BJ (cell line): ENCODE measurements at regions not wholly inside any gene's neighbourhood (a gene's known extent, or its start where the extent isn't known, plus 50 kb on each side); places are given as distances from the start of the nearest gene placed in this dataset.

ENCODE experiments used
- CTCF ChIA-PET: fragments of 350-600 bp; formaldehyde crosslinking; extraction: SDS; loops from one replicate; lab custom pipeline; 2021; ENCODE audit warnings: antibody characterized with exemption, inconsistent platforms; lab: Yijun Ruan, JAX
- POLR2A ChIA-PET: fragments of 300-600 bp; sonication (Branson Sonifier 250); formaldehyde crosslinking; extraction: SDS; loops from one replicate; lab custom pipeline; 2021; ENCODE audit warnings: antibody characterized with exemption; lab: Charles Lee
- DNase-seq: peaks from one replicate; pipeline ENCODE4 v3.0.0-alpha.2; 2011; ENCODE audit warnings: low read depth
- H3K27me3 ChIP-seq: 2 replicates; pipeline ENCODE4 v1.6.0; 2011; ENCODE audit warnings: low read length; ENCODE audit not compliant: control insufficient read depth, insufficient read depth
- H3K36me3 ChIP-seq: 2 replicates; pipeline ENCODE4 v1.5.1; 2011; ENCODE audit warnings: low read length; ENCODE audit not compliant: control insufficient read depth, insufficient read depth
- H3K4me3 ChIP-seq: 2 replicates; pipeline ENCODE4 v1.5.1; 2011; ENCODE audit warnings: low read depth, mild to moderate bottlenecking, control low read depth, low read length
- TF ChIP-seq, protein P1 (sequence below): IDR thresholded peaks from 2 replicates; pipeline ENCODE4 v1.5.1; 2011; ENCODE audit warnings: low read depth, mild to moderate bottlenecking, control low read depth, inconsistent platforms, low read length, moderate library complexity; ENCODE audit not compliant: insufficient read depth

DNA sequence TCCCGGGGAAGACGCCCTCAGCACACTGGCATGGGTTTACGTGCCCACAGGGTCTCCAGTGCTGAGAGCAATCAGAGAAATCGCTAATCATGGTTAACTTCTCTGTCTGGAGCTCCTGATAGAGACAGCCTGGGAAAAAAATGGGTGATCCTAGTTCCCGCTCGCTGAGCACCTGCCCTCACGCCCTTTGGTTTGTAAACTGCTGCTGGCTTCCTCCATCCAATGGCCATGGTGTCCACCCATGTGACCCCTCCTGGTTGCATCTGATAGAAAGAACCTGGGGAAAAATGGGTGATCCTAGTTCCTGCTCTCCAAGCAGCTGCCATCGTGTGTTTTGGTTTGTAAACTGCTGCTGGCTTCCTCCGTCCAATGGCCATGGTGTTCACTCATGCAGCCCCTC, 402.2 kb downstream of the PRDM2 start:
- Histone ChIP-seq H3K4me3 (no peak overlapping the region), H3K36me3 (no peaks in the 10 kb centered on the region), H3K27me3 (no peaks in the 10 kb centered on the region)
- POLR2A ChIA-PET = no interaction called here
- CTCF ChIA-PET = interaction anchor here (1.0 kb wide), 1 partner anchor 12 kb away, joined by 5 read pairs; no protein-coding TSS in a partner anchor
- DNase-seq = no peak
- TF ChIP-seq, protein P1, sequence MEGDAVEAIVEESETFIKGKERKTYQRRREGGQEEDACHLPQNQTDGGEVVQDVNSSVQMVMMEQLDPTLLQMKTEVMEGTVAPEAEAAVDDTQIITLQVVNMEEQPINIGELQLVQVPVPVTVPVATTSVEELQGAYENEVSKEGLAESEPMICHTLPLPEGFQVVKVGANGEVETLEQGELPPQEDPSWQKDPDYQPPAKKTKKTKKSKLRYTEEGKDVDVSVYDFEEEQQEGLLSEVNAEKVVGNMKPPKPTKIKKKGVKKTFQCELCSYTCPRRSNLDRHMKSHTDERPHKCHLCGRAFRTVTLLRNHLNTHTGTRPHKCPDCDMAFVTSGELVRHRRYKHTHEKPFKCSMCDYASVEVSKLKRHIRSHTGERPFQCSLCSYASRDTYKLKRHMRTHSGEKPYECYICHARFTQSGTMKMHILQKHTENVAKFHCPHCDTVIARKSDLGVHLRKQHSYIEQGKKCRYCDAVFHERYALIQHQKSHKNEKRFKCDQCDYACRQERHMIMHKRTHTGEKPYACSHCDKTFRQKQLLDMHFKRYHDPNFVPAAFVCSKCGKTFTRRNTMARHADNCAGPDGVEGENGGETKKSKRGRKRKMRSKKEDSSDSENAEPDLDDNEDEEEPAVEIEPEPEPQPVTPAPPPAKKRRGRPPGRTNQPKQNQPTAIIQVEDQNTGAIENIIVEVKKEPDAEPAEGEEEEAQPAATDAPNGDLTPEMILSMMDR = no peak

DNA sequence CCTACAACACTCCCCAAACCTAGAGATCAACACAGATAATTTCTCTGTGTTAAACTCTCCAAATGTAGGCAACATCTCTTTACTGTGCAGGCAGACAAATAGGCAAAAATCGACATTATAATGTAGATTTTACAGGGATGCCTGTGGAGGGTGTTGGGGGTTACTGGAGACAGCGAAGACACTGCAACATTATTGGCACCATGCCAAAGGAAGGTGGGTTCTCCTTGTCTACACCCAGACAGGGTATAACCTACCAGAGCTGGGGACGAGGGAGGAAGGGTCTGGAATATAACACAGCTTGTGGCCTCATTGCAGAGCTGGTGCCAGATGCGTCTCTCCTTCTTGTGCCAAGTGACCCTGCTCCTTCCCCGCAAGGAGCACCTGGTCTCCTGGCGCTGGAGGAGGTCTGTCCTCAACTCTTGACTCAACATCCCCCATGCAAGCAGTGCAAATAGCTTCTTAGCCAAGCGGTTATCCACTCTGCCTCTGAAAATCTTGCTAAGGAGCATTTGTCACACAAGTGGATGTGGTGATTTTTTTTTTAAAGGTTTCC, 404.0 kb downstream of the PRDM2 start:
- H3K4me3 ChIP-seq = no peak overlapping the region
- DNase-seq = no peak
- CTCF ChIA-PET = no interaction called here
- H3K36me3 ChIP-seq = no peaks in the 10 kb centered on the region
- no peaks in the 10 kb centered on the region for H3K27me3 ChIP-seq
- POLR2A ChIA-PET = no interaction called here
- TF ChIP-seq, protein P1 = no peak

GRCh38 chr1:14106126-14106525, 406.1 kb downstream of the PRDM2 start:
- POLR2A ChIA-PET = no interaction called here
- Histone ChIP-seq H3K4me3 (no peak overlapping the region), H3K36me3 (no peaks in the 10 kb centered on the region), H3K27me3 (no peaks in the 10 kb centered on the region)
- TF ChIP-seq, protein P1 = no peak
- no peak for DNase-seq
- CTCF ChIA-PET = no interaction called here

- H3K36me3 ChIP-seq = no peaks in the 10 kb centered on the region
- no peak overlapping the region for H3K4me3 ChIP-seq
- TF ChIP-seq, protein P1 = no peak
- no peaks in the 10 kb centered on the region for H3K27me3 ChIP-seq
- ChIA-PET POLR2A (no interaction called here), CTCF (no interaction called here)
- no peak for DNase-seq
These were observed 406.8 kb downstream of the PRDM2 start for GRCh38 chr1:14106679-14107313.

- H3K36me3 ChIP-seq = no peaks in the 10 kb centered on the region
- H3K27me3 ChIP-seq = no peaks in the 10 kb centered on the region
- TF ChIP-seq, protein P1 = no peak
- CTCF ChIA-PET = interaction anchor here (0.5 to 0.6 kb wide), 2 partner anchors 11 to 289 kb away, joined by 3 to 5 read pairs; no protein-coding TSS in a partner anchor
- DNase-seq = no peak
- POLR2A ChIA-PET = no interaction called here
- no peak overlapping the region for H3K4me3 ChIP-seq
These were observed 408.6 kb downstream of the PRDM2 start for GRCh38 chr1:14108356-14109275.
